Skin of body (tissue), 1 donor: ENCODE measurements at regions not wholly inside any gene's neighbourhood (a gene's known extent, or its start where the extent isn't known, plus 50 kb on each side); places are given as distances from the start of the nearest gene placed in this dataset.
"Not testable (repeated sequence)": the region's sequence is repeated elsewhere in the genome, so short reads cannot be mapped to it uniquely, and the experiment has no call there.

Experiments
- DNase-seq: peaks from one replicate; lab custom pipeline; 2025; lab: John Stamatoyannopoulos, UW

DNA sequence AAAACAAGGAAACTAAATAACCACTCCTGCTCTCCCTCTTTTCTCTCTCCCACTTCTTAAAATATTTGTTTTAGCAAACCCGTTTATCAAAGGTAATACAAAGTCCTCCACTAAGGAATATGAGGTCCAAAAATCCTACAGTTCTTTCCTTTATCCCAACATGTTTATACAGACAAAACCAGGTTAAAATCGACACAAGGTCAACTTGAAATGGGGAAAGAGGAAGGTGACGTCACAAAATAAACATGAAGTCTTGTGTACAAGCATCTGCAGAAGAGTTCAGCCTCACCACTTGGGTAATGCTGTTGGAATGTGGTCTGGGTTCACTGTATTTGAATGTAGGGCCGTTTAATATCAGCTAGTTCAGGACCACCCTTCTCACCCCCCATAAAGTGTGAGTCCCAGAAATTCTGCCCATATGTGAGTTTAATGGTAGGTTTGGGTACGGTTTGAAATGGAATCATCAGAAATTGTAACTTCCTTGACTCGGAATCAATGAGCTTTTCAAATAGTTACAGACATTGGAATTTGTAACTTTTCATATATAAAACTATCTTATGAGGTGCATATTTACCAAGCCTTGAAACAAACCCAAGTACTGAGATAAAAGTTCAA, 120.0 kb upstream of the SLC38A2 start:
- DNase-seq = no peak

DNA sequence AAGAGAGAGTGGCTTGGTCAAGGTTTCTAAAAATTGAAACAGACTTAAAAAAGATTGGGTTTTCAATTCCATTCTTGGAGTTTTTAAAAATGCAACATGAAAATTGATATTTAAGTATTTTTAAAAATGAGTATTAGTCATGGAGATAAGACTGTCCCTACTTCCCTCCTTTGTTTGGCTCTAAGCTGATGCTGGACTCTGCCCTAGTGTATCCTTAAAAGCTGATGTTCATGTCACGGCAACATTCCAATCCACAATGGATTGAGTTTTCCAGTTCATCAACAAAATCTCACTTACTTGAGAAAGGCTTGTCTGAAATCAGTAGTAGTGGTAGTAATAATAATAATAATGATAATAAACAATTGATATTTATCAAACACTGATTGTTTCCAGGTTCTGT, 119.0 kb upstream of the SLC38A2 start:
- DNase-seq = no peak

DNA sequence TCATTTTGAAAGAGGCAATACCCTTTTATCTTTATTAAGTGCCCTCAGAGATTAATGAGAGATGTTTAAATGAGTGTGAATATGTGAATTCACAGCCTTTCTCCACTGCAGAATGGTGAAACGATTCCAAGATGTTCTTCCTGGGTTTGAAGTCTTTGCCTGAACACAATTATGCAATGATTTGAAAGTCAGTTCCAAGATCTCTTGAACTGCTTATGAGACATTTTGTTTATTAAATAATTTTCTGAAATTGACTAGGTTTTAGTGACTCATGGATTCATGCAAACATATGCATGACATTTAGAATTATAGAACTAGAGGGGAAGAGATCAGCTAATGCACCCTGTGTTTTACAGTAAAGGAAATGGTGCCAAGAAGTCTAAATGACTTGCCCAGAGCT, 118.1 kb upstream of the SLC38A2 start:
- DNase-seq = peak; percentile 34

GRCh38 chr12:46489951-46490388, 117.4 kb upstream of the SLC38A2 start:
- DNase-seq = no peak

DNA sequence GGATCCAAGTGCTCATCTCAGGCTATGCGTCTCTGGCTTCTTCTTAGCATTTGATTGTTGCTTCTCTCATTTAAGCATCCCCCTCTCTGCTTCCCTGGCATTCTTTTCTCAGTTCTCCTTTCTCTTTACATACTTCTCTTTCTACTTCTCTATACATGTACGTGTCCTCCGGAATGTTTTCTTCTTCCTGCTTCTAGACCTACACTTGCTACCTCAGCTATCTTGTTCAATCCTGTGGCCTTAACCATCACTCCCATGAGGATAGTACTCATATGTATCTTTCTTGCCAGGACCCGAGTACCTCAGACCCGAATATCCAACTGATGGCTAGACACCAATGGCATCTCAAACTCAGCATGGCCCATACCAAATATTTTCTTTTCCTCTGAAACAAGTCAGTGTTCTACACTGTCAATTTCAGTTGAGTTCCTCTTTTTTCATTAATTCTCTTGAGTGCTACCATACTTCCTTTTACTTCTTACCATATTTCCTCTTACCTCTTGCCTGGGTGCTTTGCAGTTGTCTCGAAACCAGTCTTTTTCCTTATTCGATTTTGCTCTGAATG, 115.1 kb upstream of the SLC38A2 start:
- DNase-seq = no peak

GRCh38 chr12:46486588-46486987, 114.0 kb upstream of the SLC38A2 start:
- DNase-seq = no peak

GRCh38 chr12:46485853-46486252, 113.3 kb upstream of the SLC38A2 start:
- DNase-seq = no peak

DNA sequence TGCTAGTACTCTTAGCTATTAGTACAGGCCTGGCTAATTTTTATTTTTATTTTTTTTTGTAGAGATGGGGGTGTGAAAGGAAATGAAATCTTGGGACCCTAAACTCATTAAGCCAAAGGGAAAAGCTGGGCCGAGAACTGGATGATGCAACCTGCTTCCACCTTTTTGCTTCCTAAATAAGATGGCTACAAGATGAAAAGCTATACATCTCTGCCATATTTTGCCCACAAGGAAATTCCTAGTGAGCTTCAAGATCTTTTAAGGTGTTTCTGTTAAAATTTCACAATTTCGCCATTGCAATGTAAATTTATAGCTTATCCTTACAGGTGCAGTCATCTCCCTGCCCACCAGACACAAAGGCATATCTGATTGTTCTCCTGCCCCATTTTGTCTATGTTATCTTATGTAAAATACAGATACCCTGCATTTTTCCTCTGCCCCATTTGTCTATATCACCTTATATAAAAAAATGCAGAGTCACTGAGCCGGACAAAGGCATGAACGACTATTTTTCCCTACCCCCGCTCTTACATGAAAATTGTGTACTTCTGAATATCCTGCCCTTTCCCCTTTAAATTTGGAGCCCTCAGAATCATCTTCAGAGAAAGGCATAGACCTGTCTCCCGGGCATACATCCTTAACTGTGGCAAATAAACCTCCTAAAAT, 112.0 kb upstream of the SLC38A2 start:
- no peak for DNase-seq

- no peak for DNase-seq
Measured at GRCh38 chr12:46483572-46484395, 111.2 kb upstream of the SLC38A2 start.

GRCh38 chr12:46480724-46481123, 108.2 kb upstream of the SLC38A2 start:
- DNase-seq = no peak

GRCh38 chr12:46480316-46480715, 107.7 kb upstream of the SLC38A2 start:
- DNase-seq = no peak

GRCh38 chr12:46478123-46478522, 105.5 kb upstream of the SLC38A2 start:
- no peak for DNase-seq

DNA sequence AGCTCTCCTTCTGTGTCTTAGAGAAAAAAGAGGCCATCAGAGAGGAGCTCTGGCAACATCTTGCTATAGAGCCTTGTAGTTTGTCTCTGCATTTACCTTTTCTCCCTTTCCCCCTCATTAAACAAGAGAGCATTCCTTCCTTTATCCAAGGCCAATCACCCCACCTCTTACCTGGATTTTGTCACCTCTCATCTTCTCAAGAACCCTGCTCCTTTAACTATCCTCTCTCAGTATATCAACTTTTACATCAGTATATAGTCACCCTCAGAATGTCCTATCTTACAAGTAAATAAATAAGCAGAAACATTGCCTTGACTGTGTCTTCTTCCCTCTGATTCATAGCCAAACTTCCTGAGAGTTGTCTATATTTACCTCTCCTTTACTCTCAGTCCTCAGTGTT, 105.0 kb upstream of the SLC38A2 start:
- DNase-seq = no peak

GRCh38 chr12:46475972-46476645, 103.5 kb upstream of the SLC38A2 start:
- DNase-seq = no peak

GRCh38 chr12:46474385-46474784, 101.8 kb upstream of the SLC38A2 start:
- DNase-seq = not testable (repeated sequence)

DNA sequence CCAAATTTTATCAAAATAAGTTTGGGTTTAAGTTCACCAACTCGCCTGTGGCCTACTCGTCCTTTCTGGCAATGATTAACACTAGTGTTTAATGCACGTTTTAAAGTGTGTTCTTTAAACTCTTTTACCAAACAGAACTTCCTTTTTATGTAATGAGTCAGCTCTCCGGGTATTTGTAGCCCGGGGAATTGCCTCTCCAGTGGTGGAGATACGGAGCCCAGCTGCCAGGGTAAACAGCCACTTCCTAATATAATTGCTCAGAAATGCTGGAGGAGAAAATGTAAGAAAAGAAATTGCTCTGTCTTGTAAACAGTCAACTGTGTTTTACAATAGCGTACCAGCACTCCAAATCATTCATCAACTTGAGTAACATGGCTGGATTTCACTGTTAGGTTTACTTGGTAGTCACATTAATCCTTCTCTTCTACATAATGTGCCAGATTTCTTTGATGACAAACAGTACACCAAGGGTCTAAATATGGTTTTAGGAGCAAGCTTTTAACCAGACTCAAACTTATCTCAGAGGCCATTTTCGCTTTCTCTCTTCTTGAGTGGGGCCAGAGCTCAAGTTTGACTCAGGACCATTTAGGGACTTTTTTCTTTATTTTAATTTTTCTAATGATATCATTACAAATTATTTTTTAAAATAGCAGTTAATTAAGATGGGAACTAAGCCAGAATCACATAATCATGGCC, 101.2 kb upstream of the SLC38A2 start:
- peak; percentile 22 for DNase-seq

DNA sequence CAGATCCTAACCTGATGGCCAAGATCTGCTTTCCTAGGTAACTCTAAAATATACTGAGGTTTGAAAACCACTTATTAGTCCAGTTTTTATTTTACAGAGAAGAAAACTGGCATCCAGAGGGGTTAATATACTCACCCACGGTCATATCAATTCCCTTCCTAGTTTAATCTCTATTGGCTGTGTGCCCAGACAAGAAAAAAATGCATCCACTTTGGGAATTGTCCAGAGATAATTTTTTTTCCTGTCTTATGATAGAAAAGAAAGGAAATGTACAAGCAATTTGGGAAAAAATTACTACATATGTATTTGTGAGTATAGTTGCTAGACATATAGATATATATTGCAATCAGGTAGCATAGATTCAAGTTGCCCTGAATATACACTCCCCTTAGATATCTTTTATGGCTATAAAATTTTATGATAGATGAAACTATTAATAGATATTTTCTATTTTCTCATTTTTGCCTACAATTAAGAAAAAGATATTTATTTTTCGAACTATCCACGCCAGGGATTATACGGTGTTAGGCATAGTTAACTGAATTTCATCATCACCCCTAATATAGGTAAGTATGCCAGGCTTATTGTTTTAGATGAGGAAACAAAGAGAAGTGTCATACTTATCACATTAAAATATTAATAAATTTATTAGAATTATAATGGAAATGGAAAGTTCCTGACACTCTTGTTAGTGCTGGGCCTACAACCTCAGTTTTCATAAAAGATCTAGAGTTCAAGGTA, 100.5 kb upstream of the SLC38A2 start:
- no peak for DNase-seq

- no peak for DNase-seq
Measured at GRCh38 chr12:46472144-46472705, 99.7 kb upstream of the SLC38A2 start.

DNA sequence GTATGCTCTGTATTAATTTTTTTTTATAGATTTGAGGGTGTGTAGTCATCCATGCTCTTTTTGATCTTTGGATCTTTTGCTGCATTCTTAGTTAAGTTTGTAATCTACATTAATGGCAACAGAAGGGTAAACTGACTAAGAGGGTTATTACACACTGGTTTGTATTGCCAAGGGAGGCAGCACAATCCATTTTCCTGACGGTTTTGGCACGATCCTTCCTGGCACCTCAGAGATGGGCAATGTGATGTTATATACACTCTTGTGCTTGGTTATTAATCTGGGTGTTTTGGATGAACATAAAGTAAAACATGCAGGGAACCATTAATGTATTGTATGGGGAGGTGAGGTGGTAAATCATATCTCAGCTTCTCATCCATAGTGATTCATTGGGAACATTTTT, 98.8 kb upstream of the SLC38A2 start:
- no peak for DNase-seq

DNA sequence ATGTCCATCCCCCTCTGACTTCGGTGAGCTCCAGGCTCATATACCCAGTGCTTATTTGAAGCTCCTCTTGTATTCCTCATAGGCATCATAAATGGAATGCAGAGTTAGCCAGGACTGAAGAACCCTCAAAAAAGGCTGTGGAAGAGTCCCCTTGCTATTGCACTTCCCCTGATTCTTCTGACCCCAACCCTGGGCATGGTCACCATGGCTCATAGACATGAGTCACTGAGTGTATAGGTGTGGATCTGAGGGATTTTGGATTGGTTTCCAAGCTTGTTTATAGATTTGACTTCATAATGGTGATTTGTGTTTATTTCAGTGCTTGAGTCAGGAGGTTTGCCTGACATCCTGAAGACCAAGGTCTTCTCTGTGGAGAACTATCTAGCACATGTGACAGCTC, 98.4 kb upstream of the SLC38A2 start:
- no peak for DNase-seq
